CD4-positive, alpha-beta T cell treated with Interleukin-6 at 100 ng/mL for 8 hours (primary cell): ENCODE measurements at regions not wholly inside any gene's neighbourhood (a gene's known extent, or its start where the extent isn't known, plus 50 kb on each side); places are given as distances from the start of the nearest gene placed in this dataset.

Source experiments
- DNase-seq: peaks from one replicate; pipeline ENCODE4 v3.0.0-alpha.2; 2020; ENCODE audit warnings: mixed read lengths, low spot score

- DNase-seq: no peak
Observed at GRCh38 chr10:128898133-128898915, 568.7 kb upstream of the MGMT start.

GRCh38 chr10:128898916-128899195 lies 568.2 kb upstream of the MGMT start:
- DNase-seq: no peak

GRCh38 chr10:128900456-128900855 lies 566.6 kb upstream of the MGMT start:
- no peak for DNase-seq

DNA sequence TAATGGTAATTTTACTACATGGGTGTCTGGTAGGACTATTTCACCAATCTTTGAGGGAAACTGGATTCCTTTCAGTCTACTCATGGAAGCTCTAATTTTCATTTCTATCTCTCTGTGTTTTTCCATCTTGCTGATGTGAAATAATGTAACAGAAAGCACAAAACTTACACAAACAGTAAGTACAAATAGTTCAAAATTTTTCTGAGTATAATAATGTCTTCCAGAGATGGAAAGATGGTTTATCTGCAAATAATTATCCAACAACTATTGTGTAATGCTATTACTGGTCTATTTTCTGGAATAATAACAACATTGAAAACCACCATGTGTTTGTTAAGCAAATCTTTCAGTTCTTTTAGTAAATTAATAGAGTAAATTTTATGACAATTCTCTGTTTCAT lies 565.8 kb upstream of the MGMT start:
- DNase-seq: no peak

DNA sequence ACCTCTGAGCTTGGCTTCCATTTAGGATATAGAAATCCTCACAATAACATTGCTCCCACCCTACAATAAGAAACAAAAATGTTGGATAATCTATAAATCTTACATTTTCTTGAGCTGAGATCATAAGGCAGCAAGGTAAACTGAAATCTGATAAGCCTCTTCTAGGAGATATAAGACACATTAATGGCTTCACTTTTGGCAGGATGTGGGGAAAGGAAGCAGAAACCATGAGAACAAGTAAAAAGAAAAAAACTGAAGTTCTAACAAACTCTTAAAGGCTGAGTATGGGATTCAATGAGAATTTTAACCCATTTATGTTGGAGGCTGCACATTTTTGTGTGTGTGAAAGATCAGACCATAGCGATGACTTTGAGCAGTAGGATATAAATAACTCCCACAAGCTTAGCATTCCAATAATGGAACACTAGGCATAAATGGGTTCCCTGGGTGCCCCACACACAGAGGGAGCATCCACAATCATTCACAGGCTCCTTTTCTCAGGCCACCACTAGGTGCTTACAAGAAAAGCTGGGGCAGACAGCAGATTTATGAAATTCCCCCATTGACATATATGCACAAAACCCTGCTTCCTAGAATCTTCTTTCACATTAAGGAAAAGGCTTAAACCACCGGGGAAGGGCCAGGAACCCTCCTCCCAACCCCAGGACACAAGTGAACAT lies 564.9 kb upstream of the MGMT start:
- no peak for DNase-seq

- DNase-seq: no peak
Observed at GRCh38 chr10:128907155-128907941, 559.7 kb upstream of the MGMT start.

DNA sequence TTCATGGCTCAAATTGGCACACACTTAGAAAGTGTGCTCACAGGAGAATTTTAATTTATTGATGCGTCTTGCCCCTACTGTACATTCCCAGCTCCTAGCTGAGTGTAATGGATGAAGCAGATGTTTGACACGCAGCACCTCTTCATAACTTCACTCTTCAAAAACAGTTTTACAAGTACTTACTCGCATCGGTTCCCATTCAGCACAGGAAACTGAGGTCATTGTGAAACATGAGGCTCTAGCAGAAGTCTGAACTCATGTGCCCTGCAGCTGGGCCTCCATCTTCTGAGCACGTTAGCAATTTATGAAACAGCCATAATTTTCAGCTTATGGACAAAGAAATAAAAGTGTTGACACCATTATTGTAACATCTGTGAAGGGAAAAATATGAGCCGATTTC lies 558.9 kb upstream of the MGMT start:
- DNase-seq: no peak

GRCh38 chr10:128908499-128908898 lies 558.5 kb upstream of the MGMT start:
- no peak for DNase-seq

DNA sequence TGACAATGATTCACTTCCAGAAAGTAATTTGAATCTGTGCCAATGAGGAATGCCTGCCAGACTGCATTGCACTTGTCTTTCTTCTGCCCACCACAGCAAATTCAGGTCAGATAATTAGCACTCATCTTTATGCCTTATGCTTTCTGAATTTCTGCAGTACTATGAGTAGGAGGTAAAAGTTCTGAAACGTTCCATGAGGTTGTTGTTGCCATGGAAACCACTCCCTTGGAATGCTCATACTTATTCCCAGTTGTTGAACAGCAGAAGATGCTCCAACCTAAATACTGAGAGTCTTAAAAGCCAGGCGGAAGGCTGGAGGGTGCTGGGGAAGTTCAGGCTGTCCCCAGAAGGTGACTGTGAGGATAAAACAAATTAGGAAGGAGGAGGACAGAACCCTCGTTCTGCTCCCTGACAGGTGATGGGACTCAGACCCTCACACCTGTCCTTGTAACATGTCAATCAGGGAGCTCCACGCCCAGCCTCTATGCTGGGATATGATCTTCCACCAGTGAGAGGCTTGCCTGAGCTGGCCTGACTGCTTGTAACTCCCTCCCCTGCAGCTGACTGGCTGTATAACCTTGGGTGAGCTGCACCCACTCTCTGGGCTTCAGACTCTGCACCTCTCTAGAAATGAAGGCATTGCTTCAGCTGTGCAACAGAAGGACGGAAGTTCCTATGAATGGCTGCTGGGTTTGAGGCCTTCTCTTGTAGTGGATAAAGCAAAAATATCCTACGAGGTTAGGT lies 554.3 kb upstream of the MGMT start:
- no peak for DNase-seq

- DNase-seq: no peak
Observed at GRCh38 chr10:128914681-128915080, 552.4 kb upstream of the MGMT start.

- no peak for DNase-seq
Observed at GRCh38 chr10:128915630-128916029, 551.4 kb upstream of the MGMT start.

GRCh38 chr10:128916383-128916782 lies 550.7 kb upstream of the MGMT start:
- DNase-seq: no peak

DNA sequence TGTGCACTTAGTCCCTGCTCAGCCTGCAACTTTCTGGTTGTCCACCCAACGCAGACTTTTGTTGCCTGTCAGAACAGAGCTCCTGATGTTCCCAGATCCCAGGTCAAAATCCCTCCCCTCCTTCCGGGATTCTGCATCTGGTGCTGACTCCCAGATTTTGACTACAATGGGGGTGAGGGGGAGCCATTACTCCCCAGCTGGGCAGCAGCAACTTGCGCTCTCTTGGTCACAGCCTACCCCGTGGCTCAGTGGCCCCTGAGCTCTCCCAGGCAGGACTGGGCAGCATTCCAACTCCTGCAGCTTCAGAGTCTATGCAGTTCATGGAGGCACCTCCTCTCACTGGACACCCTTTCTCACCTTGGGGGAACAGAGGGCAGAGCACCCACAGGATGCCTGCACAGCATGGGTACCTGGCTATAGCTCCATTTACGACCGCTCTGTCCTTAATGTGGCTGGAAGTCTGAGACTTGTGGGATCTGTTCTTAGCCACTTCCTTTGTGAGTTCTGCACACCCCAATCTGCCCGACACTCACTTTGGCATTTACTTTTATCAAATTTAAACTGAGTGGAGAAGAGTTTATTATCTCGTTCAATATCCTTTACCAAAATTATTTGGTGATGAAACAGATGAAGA lies 545.5 kb upstream of the MGMT start:
- no peak for DNase-seq

- no peak for DNase-seq
Observed at GRCh38 chr10:128922172-128922571, 544.9 kb upstream of the MGMT start.

- DNase-seq: no peak
Observed at GRCh38 chr10:128922619-128923196, 544.3 kb upstream of the MGMT start.

DNA sequence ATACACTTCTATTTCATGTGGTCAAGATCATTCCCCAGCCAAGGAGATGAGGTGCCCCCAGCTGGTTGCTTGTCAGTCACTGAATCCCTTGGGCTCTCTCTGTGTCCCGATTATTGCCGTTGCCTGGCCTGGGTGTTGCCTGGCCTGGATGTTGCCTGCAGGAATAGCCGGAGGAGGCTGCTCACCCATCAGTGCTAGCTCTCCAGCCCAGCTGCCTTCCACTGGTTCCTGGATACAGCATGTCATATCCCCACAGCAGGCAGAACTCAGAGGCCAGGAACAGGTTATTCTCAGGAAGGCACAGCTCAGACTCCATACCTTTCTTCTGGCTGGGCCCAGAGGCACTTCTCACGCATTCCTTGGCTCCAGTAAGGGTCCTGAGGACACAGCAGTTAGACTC lies 542.1 kb upstream of the MGMT start:
- DNase-seq: no peak

GRCh38 chr10:128926711-128927110 lies 540.3 kb upstream of the MGMT start:
- DNase-seq: no peak

DNA sequence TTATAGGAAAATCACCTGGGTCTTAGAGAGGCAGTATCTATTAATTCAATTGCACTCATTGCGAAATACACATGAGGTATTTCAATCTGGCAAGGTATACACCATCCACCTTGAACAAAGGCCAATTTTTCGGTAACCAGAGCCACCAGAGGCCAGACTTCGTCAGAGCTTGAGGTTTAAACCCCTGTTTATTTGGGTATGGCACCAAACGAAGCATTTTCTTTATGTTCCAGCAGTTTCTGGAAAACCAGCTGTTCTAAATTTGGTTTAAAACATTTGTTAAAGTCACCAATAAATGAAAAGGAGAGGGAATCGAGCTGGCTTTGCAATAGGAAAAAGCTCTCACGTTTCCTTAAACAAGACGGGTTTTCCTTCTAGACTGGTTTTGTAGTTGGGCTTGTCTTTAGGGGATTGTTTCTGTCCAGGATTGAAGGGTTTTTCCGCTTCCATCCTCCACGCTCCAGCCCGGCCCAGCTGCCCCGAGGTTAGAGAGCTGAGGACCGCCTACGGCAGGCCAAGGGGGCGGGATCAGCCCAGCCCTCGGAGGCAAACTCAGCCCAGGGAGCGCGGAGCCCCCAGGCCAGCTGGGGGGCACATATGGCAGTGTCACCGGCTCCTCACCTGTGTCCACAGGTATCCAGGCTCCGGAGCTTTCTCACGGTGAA lies 539.4 kb upstream of the MGMT start:
- no peak for DNase-seq

DNA sequence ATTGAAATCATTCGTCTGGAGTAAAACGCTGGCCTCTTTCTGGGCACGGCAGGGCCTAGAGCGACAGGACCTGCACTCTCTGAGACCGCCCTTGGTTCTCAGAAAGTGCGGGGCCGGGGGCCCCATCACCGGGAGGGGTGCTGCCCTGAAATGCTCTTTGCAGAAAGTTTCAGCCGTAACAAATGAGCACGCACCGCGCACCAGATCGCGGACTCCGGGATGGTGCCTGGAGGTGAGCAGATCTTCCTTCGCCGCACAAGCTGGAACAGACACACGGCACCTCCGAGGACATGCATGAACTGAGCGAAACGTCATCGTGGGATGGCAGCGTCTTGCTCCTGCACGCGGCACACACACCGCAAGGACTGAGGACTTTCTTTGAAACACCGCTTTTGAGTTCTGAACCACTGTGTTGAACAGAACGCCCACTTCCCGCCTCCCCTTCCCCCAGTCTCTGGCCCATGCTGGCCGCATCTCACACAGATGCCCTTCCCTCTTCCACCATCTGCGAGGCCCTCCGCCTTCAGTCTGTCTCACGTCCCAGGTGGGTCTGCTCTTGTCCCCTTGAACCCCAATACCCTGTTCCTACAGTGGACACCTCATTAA lies 538.7 kb upstream of the MGMT start:
- DNase-seq: no peak

GRCh38 chr10:128929131-128929530 lies 537.9 kb upstream of the MGMT start:
- DNase-seq: no peak

- DNase-seq: no peak
Observed at GRCh38 chr10:128929767-128930166, 537.3 kb upstream of the MGMT start.
